Spinal cord (tissue), 9 donors: ENCODE measurements at regions not wholly inside any gene's neighbourhood (a gene's known extent, or its start where the extent isn't known, plus 50 kb on each side); places are given as distances from the start of the nearest gene placed in this dataset.

ENCODE experiments used
- DNase-seq, 6 donors: peaks; one replicate each; pipeline versions ENCODE4 v3.0.0 to v3.0.0-alpha.2; 2013 to 2015; ENCODE audit warnings: low spot score in 6 of 6, low read depth in 4 of 6
- H3K27ac ChIP-seq: one replicate; pipeline ENCODE4 v1.5.1; 2013; ENCODE audit warnings: low read depth, low read length, control low read depth
- H3K27me3 ChIP-seq: one replicate; pipeline ENCODE4 v1.6.1; 2013; ENCODE audit warnings: low read length; ENCODE audit not compliant: control insufficient read depth, insufficient read depth
- H3K36me3 ChIP-seq: one replicate; pipeline ENCODE4 v1.6.1; 2013; ENCODE audit warnings: low read length; ENCODE audit not compliant: control insufficient read depth, insufficient read depth
- H3K4me1 ChIP-seq: one replicate; pipeline ENCODE4 v1.6.1; 2013; ENCODE audit warnings: low read length; ENCODE audit not compliant: control insufficient read depth, insufficient read depth
- H3K4me3 ChIP-seq: one replicate; pipeline ENCODE4 v1.5.1; 2013; ENCODE audit warnings: low read depth, low read length, control low read depth
- H3K9me3 ChIP-seq: one replicate; pipeline ENCODE4 v1.6.1; 2013; ENCODE audit warnings: low read length; ENCODE audit not compliant: control insufficient read depth, insufficient read depth
- WGBS: methylation state at CpG from one replicate; pipeline ENCODE4 v1.1.5; 2013; ENCODE audit warnings: missing lambda C conversion rate; ENCODE audit not compliant: insufficient coverage; 5-methylcytosine and 5-hydroxymethylcytosine counted together
- donor health status: healthy.

GRCh38 chr9:74366111-74366510 lies 131.0 kb upstream of the RORB start:
- Histone ChIP-seq H3K27ac (no peak overlapping the region), H3K36me3 (no peaks in the 10 kb centered on the region), H3K9me3 (no peaks in the 10 kb centered on the region), H3K4me3 (no peak overlapping the region), H3K4me1 (no peaks in the 10 kb centered on the region), H3K27me3 (peaks cover 2% of the 10 kb centered on the region)
- no peak for DNase-seq
- 95% methylated on average over 2 of the region's 3 CpGs for WGBS

- no peaks in the 10 kb centered on the region for H3K4me1 ChIP-seq
- no peak overlapping the region for H3K4me3 ChIP-seq
- no peak for DNase-seq
- H3K9me3 ChIP-seq = no peaks in the 10 kb centered on the region
- WGBS = no CpG with 5 or more reads among the region's 1 CpG
- H3K36me3 ChIP-seq = no peaks in the 10 kb centered on the region
- H3K27me3 ChIP-seq = no peaks in the 10 kb centered on the region
- H3K27ac ChIP-seq = no peak overlapping the region
These were observed 127.3 kb upstream of the RORB start for GRCh38 chr9:74369844-74370243.

- no peak overlapping the region for H3K27ac ChIP-seq
- no peaks in the 10 kb centered on the region for H3K4me1 ChIP-seq
- no peaks in the 10 kb centered on the region for H3K36me3 ChIP-seq
- H3K4me3 ChIP-seq = no peak overlapping the region
- H3K27me3 ChIP-seq = no peaks in the 10 kb centered on the region
- no peaks in the 10 kb centered on the region for H3K9me3 ChIP-seq
- DNase-seq = no peak
These were observed 123.8 kb upstream of the RORB start for GRCh38 chr9:74373348-74373747.

GRCh38 chr9:74379718-74380117 lies 117.4 kb upstream of the RORB start:
- Histone ChIP-seq H3K4me3 (no peak overlapping the region), H3K4me1 (no peaks in the 10 kb centered on the region), H3K36me3 (no peaks in the 10 kb centered on the region), H3K9me3 (no peaks in the 10 kb centered on the region), H3K27me3 (no peaks in the 10 kb centered on the region), H3K27ac (no peak overlapping the region)
- WGBS = 75% methylated on average over 1 of the region's 2 CpGs
- DNase-seq = peak in 2 of 6 donors; percentile 24 to 27

- Histone ChIP-seq H3K4me3 (no peak overlapping the region), H3K4me1 (no peaks in the 10 kb centered on the region), H3K9me3 (no peaks in the 10 kb centered on the region), H3K27me3 (no peaks in the 10 kb centered on the region), H3K36me3 (no peaks in the 10 kb centered on the region), H3K27ac (no peak overlapping the region)
- WGBS = 83% methylated on average over 2 of the region's 2 CpGs
- no peak for DNase-seq
These were observed 105.3 kb upstream of the RORB start for GRCh38 chr9:74391816-74392215.

- no peak for DNase-seq
- Histone ChIP-seq H3K4me3 (no peak overlapping the region), H3K36me3 (no peaks in the 10 kb centered on the region), H3K27me3 (no peaks in the 10 kb centered on the region), H3K4me1 (no peaks in the 10 kb centered on the region), H3K9me3 (peaks cover 3% of the 10 kb centered on the region), H3K27ac (no peak overlapping the region)
These were observed 93.6 kb upstream of the RORB start for GRCh38 chr9:74403581-74403980.

- no peaks in the 10 kb centered on the region for H3K27me3 ChIP-seq
- H3K27ac ChIP-seq = no peak overlapping the region
- H3K4me1 ChIP-seq = no peaks in the 10 kb centered on the region
- no peak overlapping the region for H3K4me3 ChIP-seq
- WGBS = no CpG with 5 or more reads among the region's 2 CpGs
- DNase-seq = no peak
- no peaks in the 10 kb centered on the region for H3K36me3 ChIP-seq
- H3K9me3 ChIP-seq = peaks cover 3% of the 10 kb centered on the region
These were observed 92.5 kb upstream of the RORB start for GRCh38 chr9:74404620-74405019.

GRCh38 chr9:74407166-74407565 lies 90.0 kb upstream of the RORB start:
- Histone ChIP-seq H3K27ac (no peak overlapping the region), H3K27me3 (no peaks in the 10 kb centered on the region), H3K4me3 (no peak overlapping the region), H3K9me3 (peaks cover 3% of the 10 kb centered on the region), H3K4me1 (no peaks in the 10 kb centered on the region), H3K36me3 (no peaks in the 10 kb centered on the region)
- no peak for DNase-seq
- 85% methylated on average over 3 of the region's 3 CpGs for WGBS

- 71% methylated on average over 1 of the region's 3 CpGs for WGBS
- no peak for DNase-seq
- H3K9me3 ChIP-seq = no peaks in the 10 kb centered on the region
- H3K4me1 ChIP-seq = no peaks in the 10 kb centered on the region
- no peaks in the 10 kb centered on the region for H3K36me3 ChIP-seq
- H3K27ac ChIP-seq = no peak overlapping the region
- no peak overlapping the region for H3K4me3 ChIP-seq
- no peaks in the 10 kb centered on the region for H3K27me3 ChIP-seq
These were observed 84.7 kb upstream of the RORB start for GRCh38 chr9:74412236-74412979.

GRCh38 chr9:74413876-74414275 lies 83.3 kb upstream of the RORB start:
- DNase-seq = no peak
- Histone ChIP-seq H3K36me3 (no peaks in the 10 kb centered on the region), H3K27me3 (no peaks in the 10 kb centered on the region), H3K9me3 (no peaks in the 10 kb centered on the region), H3K4me1 (no peaks in the 10 kb centered on the region), H3K27ac (no peak overlapping the region), H3K4me3 (no peak overlapping the region)
- WGBS = 100% methylated on average over 1 of the region's 1 CpG
